ENCODE measurements at regions not wholly inside any gene's neighbourhood (a gene's known extent, or its start where the extent isn't known, plus 50 kb on each side); places are given as distances from the start of the nearest gene placed in this dataset.
"Not testable (repeated sequence)": the region's sequence is repeated elsewhere in the genome, so short reads cannot be mapped to it uniquely, and the experiment has no call there.

DNA sequence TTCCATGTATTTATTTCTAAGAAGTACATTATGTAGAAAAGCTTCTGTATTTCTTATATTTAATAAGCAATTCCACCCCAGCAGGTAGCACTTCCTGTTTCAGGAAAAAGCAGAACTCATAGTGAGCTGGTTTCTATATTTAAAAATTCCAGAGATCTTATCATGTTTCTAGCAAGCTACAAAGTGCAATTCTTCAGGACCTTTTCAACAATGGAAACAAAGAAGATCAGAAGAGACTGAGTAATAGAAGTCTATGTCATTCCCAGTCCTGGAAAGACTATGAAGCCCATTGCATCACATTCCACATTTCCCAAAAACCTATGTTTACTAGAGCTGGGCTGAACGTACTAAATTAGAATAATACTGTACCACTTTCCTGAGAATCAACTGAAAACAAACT lies 302.6 kb upstream of the NRSN1 start:
- no peak for DNase-seq (ENCODE audit: low read depth in 1 of 2, low spot score in 2 of 2)
- no peak overlapping the region for H3K4me3 ChIP-seq
- H3K36me3 ChIP-seq = no peaks in the 10 kb centered on the region
- no peaks in the 10 kb centered on the region for H3K4me1 ChIP-seq (replicated peaks)
- no peaks in the 10 kb centered on the region for H3K9me3 ChIP-seq (replicated peaks)
- H3K27ac ChIP-seq = no peak overlapping the region
- no peaks in the 10 kb centered on the region for H3K27me3 ChIP-seq (replicated peaks)

DNA sequence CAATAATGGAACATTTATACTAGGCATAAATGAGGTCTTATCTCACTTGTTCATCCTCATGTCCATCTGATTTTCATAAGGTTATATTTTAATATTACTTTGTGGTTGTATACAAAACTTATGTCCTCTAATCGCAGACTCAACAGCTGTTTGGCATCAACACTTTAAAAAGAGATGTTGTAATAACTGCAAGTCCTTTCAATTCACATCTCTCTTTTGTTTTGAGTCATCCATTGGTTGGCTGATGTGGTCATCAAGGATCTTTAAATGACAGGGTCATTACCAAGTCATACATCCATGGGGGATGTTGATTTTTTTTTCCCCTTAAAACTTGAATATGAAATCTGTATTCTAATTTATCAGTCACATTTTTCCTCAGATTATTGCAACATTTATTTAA lies 299.4 kb upstream of the NRSN1 start:
- Histone ChIP-seq H3K9me3 (replicated peaks) (no peaks in the 10 kb centered on the region), H3K4me1 (replicated peaks) (no peaks in the 10 kb centered on the region), H3K27me3 (replicated peaks) (no peaks in the 10 kb centered on the region), H3K36me3 (no peaks in the 10 kb centered on the region), H3K4me3 (no peak overlapping the region), H3K27ac (no peak overlapping the region)
- DNase-seq (ENCODE audit: low read depth in 1 of 2, low spot score in 2 of 2) = no peak

DNA sequence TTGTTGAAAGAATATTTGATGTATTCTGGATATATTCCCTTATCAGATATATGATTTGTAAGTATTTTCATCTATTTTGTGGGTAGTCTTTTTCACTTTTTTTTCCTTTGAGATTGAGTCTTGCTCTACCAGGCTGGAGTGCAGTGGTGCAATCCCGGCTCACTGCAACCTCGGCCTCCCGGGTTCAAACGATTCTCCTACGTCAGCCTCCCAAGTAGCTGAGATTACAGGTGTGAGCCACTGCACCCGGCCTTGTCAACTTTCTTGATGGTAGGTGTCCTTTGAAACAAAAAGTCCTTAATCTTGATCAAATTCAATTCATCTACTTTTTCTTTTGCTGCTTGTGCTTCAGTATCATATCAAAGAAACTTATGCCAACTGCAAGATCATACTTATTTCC lies 297.2 kb upstream of the NRSN1 start:
- no peak for DNase-seq (ENCODE audit: low read depth in 1 of 2, low spot score in 2 of 2)
- Histone ChIP-seq H3K9me3 (replicated peaks) (peaks cover 5% of the 10 kb centered on the region; the same call in 1 of the 2 replicates), H3K4me1 (replicated peaks) (no peaks in the 10 kb centered on the region), H3K27me3 (replicated peaks) (no peaks in the 10 kb centered on the region), H3K36me3 (no peaks in the 10 kb centered on the region), H3K4me3 (no peak overlapping the region), H3K27ac (no peak overlapping the region)

DNA sequence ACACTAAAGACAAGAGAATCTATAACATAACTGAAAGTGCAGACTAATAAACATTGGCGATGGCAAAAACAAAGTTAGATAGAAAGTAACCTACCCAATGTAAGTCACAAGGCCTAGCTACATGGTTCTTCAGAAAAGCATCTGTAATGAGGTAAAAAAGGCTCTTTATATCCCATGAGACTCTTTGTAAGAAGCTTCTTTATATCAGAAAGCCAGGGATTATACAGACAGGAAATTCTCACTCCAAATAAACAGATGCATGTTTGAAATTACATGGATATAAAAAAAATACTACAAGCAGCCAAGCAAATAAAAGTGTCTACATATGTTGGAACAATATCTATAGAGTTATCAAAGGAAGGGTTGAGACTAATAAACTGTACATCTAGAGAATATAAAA lies 284.9 kb upstream of the NRSN1 start:
- Histone ChIP-seq H3K4me1 (replicated peaks) (no peaks in the 10 kb centered on the region), H3K27ac (no peak overlapping the region), H3K27me3 (replicated peaks) (no peaks in the 10 kb centered on the region), H3K36me3 (no peaks in the 10 kb centered on the region), H3K9me3 (replicated peaks) (0 out of 2 replicates have a peak, but pooled peaks cover 4% of the 10 kb centered on the region), H3K4me3 (no peak overlapping the region)
- DNase-seq (ENCODE audit: low read depth in 1 of 2, low spot score in 2 of 2) = no peak

DNA sequence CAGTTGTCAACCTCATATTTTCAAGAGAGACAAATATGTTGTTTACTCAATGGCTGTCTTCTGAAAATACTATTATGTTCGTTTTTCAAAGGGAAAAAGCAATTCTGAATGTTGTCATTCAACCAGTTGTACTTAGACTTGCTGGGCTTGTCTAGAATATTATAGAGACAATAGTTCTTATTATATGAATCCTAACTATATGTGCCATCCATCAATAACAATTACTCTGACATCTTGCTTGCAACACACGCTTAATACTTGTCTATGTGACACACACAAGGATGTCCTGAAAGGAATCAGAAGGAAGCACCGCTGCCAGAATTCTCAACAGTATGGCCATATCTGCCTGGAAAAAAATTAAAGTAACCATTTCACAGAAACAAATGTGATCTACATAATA lies 283.3 kb upstream of the NRSN1 start:
- H3K9me3 ChIP-seq (replicated peaks) = 0 out of 2 replicates have a peak, but pooled peaks cover 4% of the 10 kb centered on the region
- no peaks in the 10 kb centered on the region for H3K27me3 ChIP-seq (replicated peaks)
- DNase-seq (ENCODE audit: low read depth in 1 of 2, low spot score in 2 of 2) = no peak
- H3K4me1 ChIP-seq (replicated peaks) = no peaks in the 10 kb centered on the region
- H3K4me3 ChIP-seq = no peak overlapping the region
- no peaks in the 10 kb centered on the region for H3K36me3 ChIP-seq
- H3K27ac ChIP-seq = no peak overlapping the region

DNA sequence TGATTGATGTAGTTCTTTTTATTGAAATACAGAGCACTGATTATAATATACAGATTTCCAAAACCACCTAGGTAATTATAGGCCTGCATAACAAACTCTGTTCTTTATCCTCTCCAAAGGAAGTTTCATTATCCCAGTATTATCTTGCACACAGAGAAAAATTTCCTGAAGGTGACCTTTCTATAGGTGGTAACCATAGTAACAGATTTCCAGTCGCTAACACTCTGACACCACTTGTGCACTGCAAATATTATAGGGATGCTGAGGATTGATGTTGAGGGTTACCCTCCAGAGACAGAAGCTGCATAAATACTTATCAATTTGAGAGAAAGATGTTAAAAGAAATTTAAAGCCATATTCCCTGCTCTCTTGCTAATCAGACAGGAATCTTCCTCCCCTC lies 274.5 kb upstream of the NRSN1 start:
- Histone ChIP-seq H3K27ac (no peak overlapping the region), H3K36me3 (no peaks in the 10 kb centered on the region), H3K4me3 (no peak overlapping the region)

DNA sequence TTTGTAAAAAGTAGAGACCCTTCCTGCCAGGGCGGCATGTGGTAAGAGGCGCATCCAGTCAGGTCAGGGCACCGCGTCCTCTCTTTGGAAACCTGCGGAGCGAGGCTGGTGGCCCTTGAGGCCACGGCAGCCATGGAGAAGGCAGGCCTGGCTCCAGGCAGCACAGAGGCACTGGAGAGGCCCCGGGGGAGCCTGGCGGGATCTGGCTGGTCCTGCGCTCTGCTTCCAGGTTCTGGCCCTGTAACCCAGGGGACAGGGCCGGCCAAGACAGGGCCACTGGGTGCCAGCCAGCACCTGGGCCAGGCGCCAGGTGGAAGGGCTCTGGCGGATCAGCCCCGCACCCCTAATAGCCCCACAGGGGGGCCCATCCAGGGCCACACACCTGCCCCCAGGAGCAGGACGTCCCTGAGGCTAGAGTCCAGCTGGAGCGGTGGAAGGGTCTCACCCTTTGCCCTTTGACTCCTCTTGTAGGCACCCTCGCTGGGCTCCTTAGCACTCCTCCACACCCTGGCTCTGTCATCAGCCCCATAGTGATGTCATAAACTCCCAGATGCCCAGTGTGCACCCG lies 272.4 kb upstream of the NRSN1 start:
- DNase-seq (ENCODE audit: low read depth in 1 of 2, low spot score in 2 of 2); H3K27me3 ChIP-seq (replicated peaks); H3K27ac ChIP-seq; H3K36me3 ChIP-seq; H3K4me3 ChIP-seq; H3K9me3 ChIP-seq (replicated peaks); H3K4me1 ChIP-seq (replicated peaks): not testable (repeated sequence)

More for the DNA sequence above, 274.5 kb upstream of the NRSN1 start:
- no peaks in the 10 kb centered on the region for H3K9me3 ChIP-seq (replicated peaks)
- H3K27me3 ChIP-seq (replicated peaks) = no peaks in the 10 kb centered on the region
- no peak for DNase-seq (ENCODE audit: low read depth in 1 of 2, low spot score in 2 of 2)
- H3K4me1 ChIP-seq (replicated peaks) = no peaks in the 10 kb centered on the region

DNA sequence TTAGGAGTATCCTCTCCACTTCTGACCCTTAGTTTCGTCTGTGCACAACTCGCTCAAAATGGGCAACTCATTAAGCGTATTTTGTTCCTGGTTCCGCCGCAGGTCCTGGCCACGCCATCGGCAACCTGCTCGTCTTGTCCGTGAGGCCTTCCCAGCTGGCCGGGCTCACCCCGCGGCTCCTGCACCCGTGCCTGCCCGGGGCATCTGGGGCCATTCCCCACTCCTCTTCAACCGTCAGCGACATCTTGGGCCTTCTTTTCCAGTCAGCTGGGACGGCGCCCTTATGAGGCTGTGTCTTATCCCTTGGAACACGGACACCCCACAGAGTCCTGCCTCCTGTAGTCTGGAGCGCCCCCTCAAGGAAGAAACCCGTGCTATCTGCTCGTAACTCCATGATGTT lies 271.9 kb upstream of the NRSN1 start:
- not testable (repeated sequence) for H3K4me1 ChIP-seq (replicated peaks); DNase-seq (ENCODE audit: low read depth in 1 of 2, low spot score in 2 of 2)

DNA sequence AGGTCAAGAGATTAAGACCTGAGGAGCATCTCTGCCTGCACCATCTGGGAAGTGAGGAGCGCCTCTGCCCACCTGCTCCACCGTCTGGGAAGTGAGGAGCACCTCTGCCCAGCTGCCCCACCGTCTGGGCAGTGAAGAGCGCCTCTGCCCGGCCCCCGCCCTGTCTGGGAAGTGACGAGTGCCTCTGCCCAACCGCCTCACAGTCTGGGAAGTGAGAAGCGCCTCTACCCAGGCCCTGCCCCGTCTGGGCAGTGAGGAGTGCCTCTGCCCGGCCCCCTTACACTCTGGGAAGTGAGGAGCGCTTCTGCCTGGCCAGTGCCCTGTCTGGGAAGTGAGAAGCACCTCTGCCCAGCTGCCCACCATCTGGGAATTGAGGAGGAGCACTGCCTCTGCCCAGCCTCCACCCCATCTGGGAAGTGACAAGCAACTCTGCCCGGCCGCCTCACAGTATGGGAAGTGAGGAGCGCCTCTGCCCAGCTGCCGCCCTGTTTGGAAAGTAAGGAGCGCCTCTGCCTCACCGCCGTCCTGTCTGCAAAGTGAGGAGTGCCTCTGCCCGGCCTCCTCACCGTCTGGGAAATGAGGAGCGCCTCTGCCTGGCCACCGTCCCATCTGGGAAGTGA lies 270.4 kb upstream of the NRSN1 start:
- no peaks in the 10 kb centered on the region for H3K27me3 ChIP-seq (replicated peaks)
- no peaks in the 10 kb centered on the region for H3K36me3 ChIP-seq
- DNase-seq (ENCODE audit: low read depth in 1 of 2, low spot score in 2 of 2) = no peak
- H3K27ac ChIP-seq = no peak overlapping the region
- H3K4me1 ChIP-seq (replicated peaks) = no peaks in the 10 kb centered on the region
- peaks cover 5% of the 10 kb centered on the region; the same call in 1 of the 2 replicates for H3K9me3 ChIP-seq (replicated peaks)
- no peak overlapping the region for H3K4me3 ChIP-seq

More for the DNA sequence above, 271.9 kb upstream of the NRSN1 start:
- not testable (repeated sequence) for H3K27ac ChIP-seq; H3K36me3 ChIP-seq; H3K9me3 ChIP-seq (replicated peaks); H3K27me3 ChIP-seq (replicated peaks); H3K4me3 ChIP-seq

DNA sequence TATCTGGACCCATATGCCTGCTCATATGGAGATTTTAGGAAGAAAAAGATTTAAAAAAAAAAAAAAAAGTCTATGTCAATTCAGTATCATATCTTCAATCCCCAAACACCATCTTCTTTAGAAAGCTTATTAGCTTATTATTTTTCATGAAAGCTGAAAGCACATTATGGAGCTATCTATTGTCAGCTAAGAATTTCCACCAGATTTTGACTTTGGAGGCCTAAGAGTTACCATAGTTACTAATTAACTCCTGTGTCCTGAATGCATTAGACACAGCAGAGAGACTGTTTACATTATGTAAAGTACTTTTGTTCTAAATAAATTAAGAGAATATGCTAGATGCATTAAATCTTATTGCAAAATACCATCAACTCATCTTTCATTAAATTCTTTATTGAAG lies 255.5 kb upstream of the NRSN1 start:
- Histone ChIP-seq H3K4me1 (replicated peaks) (no peaks in the 10 kb centered on the region), H3K36me3 (no peaks in the 10 kb centered on the region), H3K9me3 (replicated peaks) (peaks cover under 1% of the 10 kb centered on the region; the same call in 1 of the 2 replicates), H3K27ac (no peak overlapping the region), H3K27me3 (replicated peaks) (no peaks in the 10 kb centered on the region), H3K4me3 (no peak overlapping the region)
- no peak for DNase-seq (ENCODE audit: low read depth in 1 of 2, low spot score in 2 of 2)

DNA sequence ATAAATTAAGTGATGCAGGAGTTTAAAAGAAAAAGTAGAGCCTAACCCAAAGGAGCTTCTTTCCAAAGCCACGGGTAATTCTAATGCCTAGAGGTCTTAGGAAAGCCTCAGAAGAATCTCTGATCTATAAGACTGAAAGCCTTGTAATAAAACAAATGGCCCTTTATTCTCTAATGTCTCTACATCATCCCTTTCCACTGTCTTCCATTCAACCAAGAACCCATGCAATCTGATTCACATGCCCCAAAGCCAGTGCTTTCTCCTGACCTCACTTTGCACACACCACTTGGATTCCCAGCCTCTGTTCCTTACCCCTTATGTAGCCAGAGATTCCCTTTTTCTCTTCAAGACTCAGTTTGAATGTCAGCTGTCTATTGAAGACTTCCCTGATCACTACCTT lies 252.9 kb upstream of the NRSN1 start:
- no peak for DNase-seq (ENCODE audit: low read depth in 1 of 2, low spot score in 2 of 2)

DNA sequence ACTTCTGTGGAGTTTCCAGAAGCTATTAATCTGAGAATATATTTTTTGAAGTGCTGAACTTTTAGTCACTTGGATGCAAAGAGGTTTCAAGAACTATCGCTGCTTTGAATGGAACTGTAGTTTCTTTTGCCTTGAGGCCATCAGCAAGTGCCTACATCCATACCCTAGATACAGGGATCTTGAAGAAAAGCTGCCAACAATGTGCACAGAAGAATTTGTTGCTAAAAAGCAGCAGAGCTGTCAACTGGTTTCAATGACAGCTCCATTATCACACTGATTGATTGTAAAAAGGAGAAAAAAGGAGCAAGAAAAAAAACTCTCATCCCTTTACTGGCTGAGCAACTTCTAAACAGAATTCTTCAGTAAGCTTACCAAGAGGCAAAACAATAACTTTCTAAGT lies 251.0 kb upstream of the NRSN1 start:
- Histone ChIP-seq H3K4me3 (no peak overlapping the region), H3K36me3 (no peaks in the 10 kb centered on the region), H3K4me1 (replicated peaks) (no peaks in the 10 kb centered on the region), H3K27ac (no peak overlapping the region), H3K27me3 (replicated peaks) (no peaks in the 10 kb centered on the region), H3K9me3 (replicated peaks) (peaks cover 5% of the 10 kb centered on the region; the same call in 1 of the 2 replicates)
- DNase-seq (ENCODE audit: low read depth in 1 of 2, low spot score in 2 of 2) = no peak

More for the DNA sequence above, 252.9 kb upstream of the NRSN1 start:
- Histone ChIP-seq H3K4me3 (no peak overlapping the region), H3K9me3 (replicated peaks) (0 out of 2 replicates have a peak, but pooled peaks cover 2% of the 10 kb centered on the region), H3K36me3 (no peaks in the 10 kb centered on the region), H3K27me3 (replicated peaks) (no peaks in the 10 kb centered on the region), H3K27ac (no peak overlapping the region), H3K4me1 (replicated peaks) (no peaks in the 10 kb centered on the region)

DNA sequence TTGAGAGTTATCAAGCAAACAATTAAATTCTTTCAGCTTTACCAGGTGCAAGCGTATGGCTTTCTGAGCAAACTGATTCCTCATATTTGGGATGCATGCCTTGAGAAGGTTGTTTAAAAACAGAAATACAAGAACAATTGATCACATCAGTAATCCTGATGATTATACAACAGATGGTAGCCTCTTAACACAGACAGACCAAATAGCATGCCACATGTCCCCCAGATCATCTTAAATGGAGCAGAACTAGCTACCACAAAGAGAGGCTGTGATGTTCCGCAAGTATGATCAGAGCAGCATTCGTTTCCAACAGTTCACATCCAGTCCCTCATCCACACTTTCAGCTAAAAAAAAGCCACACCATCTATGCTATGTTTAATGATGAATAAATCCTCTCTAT lies 246.2 kb upstream of the NRSN1 start:
- Histone ChIP-seq H3K36me3 (no peaks in the 10 kb centered on the region), H3K27ac (no peak overlapping the region), H3K4me3 (no peak overlapping the region), H3K27me3 (replicated peaks) (no peaks in the 10 kb centered on the region), H3K4me1 (replicated peaks) (no peaks in the 10 kb centered on the region), H3K9me3 (replicated peaks) (peaks cover 5% of the 10 kb centered on the region)
- no peak for DNase-seq (ENCODE audit: low read depth in 1 of 2, low spot score in 2 of 2)

DNA sequence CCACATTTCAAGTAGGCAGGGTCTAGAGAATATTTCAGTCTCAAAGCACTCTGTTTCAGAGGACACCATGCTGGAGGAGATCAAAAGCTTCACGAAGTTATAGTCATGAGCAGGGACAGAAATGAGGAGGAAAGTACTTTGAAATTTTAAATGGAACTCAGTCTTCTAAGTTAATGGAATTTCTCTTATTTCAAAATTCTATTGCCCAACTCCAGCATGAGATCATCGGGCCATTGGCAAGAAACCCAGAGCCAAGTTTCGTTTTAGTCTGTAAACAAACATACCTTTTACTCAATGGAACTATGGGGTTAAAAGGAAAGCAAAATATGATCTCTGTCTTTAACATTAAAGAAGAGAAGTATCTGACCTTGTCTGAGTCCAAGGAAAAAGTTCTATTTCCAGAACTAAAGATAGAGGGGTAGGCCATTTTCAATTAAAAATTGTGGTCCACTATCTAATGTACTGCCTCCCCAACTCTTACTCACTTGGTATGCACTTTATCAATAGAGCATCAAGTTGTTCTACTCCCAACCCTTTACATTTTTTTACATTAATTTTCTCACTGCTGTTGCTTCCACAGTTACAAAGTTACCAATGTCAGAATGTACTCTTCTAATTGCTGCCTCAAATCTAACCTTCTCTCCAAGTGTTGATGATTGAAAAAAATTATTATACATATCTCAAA lies 235.3 kb upstream of the NRSN1 start:
- H3K4me1 ChIP-seq (replicated peaks) = no peaks in the 10 kb centered on the region
- H3K9me3 ChIP-seq (replicated peaks) = peaks cover 2% of the 10 kb centered on the region
- H3K4me3 ChIP-seq = no peak overlapping the region
- H3K36me3 ChIP-seq = no peaks in the 10 kb centered on the region
- no peak overlapping the region for H3K27ac ChIP-seq
- DNase-seq (ENCODE audit: low read depth in 1 of 2, low spot score in 2 of 2) = no peak
- no peaks in the 10 kb centered on the region for H3K27me3 ChIP-seq (replicated peaks)

Data from SJSA1 (cell line).